ENCODE measurements at regions not wholly inside any gene's neighbourhood (a gene's known extent, or its start where the extent isn't known, plus 50 kb on each side); places are given as distances from the start of the nearest gene placed in this dataset.

DNA sequence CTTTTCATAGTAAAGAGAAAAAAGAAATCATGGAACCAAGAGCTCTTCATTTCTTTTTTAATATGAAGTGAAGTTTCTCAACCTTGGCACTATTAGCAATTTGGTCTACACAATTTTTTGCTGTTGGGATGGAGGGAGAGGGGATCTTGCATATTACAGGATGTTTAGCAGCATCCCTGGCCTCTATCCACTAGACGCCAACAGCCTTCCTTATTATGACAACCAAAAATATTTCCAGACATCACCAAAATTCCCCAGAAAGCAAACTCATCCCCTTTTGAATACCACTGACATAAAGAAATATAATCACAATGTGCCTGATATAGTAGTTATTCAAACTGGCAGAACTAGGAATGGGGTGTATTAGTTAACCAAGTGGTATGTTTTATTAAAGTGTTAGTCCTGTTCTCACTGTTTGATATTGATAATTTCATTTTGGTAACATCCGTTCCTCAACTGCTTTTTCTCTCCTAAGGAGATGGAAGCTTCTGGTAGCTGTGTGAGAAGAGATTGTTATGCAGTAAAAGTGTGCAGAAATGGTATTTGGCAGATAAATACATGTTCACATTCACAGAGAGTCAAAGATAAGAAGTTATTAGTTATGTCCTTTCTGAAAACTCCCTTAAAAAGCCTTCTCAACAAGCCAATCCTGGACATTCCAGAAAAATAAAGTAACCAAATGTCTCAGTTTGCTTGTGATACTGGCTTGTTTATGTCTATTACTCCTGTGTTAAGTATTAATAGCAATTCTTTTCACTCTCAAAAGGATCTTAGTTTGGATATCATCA is 699.9 kb downstream of the C12orf50 start:
- no peaks in the 10 kb centered on the region for H3K36me3 ChIP-seq (ENCODE audit: control insufficient read depth in 4 of 4, insufficient read depth in 4 of 4, low read length in 3 of 4)
- POLR2A ChIA-PET: no interaction called here
- H3K27me3 ChIP-seq (replicated peaks in 2 of 5; ENCODE audit: control insufficient read depth in 4 of 5, insufficient read depth in 5 of 5, low read length in 4 of 5): no peaks in the 10 kb centered on the region
- no peaks in the 10 kb centered on the region for H3K4me1 ChIP-seq (ENCODE audit: control extremely low read depth in 1 of 4, control insufficient read depth in 4 of 4, insufficient read depth in 4 of 4, low read length in 3 of 4)
- no peak for DNase-seq
- no peak overlapping the region for H3K4me3 ChIP-seq (ENCODE audit: control insufficient read depth in 1 of 7, extremely low read depth in 1 of 7, insufficient read depth in 4 of 7, low read depth in 2 of 7, low read length in 6 of 7)
- no peak overlapping the region for H3K27ac ChIP-seq (ENCODE audit: insufficient read depth in 1 of 2, low read depth in 1 of 2, low read length in 2 of 2, poor library complexity in 1 of 2, severe bottlenecking in 2 of 2)
- WGBS (ENCODE audit: insufficient coverage): no CpG with 5 or more reads among the region's 2 CpGs
- CTCF ChIA-PET: no interaction called here
- H3K9me3 ChIP-seq (ENCODE audit: control extremely low read depth in 1 of 5, control insufficient read depth in 4 of 5, insufficient read depth in 2 of 5, low read depth in 1 of 5, low read length in 4 of 5): no peaks in the 10 kb centered on the region

- POLR2A ChIA-PET: no interaction called here
- DNase-seq: no peak
- H3K27ac ChIP-seq (ENCODE audit: insufficient read depth in 1 of 2, low read depth in 1 of 2, low read length in 2 of 2, poor library complexity in 1 of 2, severe bottlenecking in 2 of 2): no peak overlapping the region
- no peaks in the 10 kb centered on the region for H3K36me3 ChIP-seq (ENCODE audit: control insufficient read depth in 4 of 4, insufficient read depth in 4 of 4, low read length in 3 of 4)
- no CpG with 5 or more reads among the region's 1 CpG for WGBS (ENCODE audit: insufficient coverage)
- H3K9me3 ChIP-seq (ENCODE audit: control extremely low read depth in 1 of 5, control insufficient read depth in 4 of 5, insufficient read depth in 2 of 5, low read depth in 1 of 5, low read length in 4 of 5): no peaks in the 10 kb centered on the region
- no peaks in the 10 kb centered on the region for H3K4me1 ChIP-seq (ENCODE audit: control extremely low read depth in 1 of 4, control insufficient read depth in 4 of 4, insufficient read depth in 4 of 4, low read length in 3 of 4)
- H3K4me3 ChIP-seq (ENCODE audit: control insufficient read depth in 1 of 7, extremely low read depth in 1 of 7, insufficient read depth in 4 of 7, low read depth in 2 of 7, low read length in 6 of 7): no peak overlapping the region
- H3K27me3 ChIP-seq (replicated peaks in 2 of 5; ENCODE audit: control insufficient read depth in 4 of 5, insufficient read depth in 5 of 5, low read length in 4 of 5): peaks cover 0 to 2% (median 0%) of the 10 kb centered on the region in 5 experiments
- CTCF ChIA-PET: no interaction called here
These were observed 705.8 kb downstream of the C12orf50 start for GRCh38 chr12:87323369-87323768.

DNA sequence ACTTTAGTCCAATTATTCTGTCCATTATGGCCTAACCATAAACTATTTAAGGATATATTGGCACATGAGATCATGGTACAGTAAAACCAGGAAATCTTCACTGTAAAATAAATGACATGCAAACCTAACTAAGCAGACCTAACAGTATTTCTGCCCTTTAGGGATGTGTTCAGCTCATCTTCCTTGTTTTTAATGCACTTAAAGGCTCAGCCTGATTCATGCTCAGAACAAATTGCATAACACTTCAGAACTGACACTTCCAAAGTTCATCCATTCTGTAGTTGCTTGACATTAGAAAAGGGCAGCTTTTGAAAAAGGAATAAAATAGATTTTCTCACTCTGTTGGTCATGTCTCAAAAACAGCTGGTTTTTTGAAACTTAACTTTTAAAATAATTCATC is 708.5 kb downstream of the C12orf50 start:
- no peak overlapping the region for H3K4me3 ChIP-seq (ENCODE audit: control insufficient read depth in 1 of 7, extremely low read depth in 1 of 7, insufficient read depth in 4 of 7, low read depth in 2 of 7, low read length in 6 of 7)
- POLR2A ChIA-PET: no interaction called here
- H3K27ac ChIP-seq (ENCODE audit: insufficient read depth in 1 of 2, low read depth in 1 of 2, low read length in 2 of 2, poor library complexity in 1 of 2, severe bottlenecking in 2 of 2): no peak overlapping the region
- peaks cover 0 to 2% (median 0%) of the 10 kb centered on the region in 5 experiments for H3K27me3 ChIP-seq (replicated peaks in 2 of 5; ENCODE audit: control insufficient read depth in 4 of 5, insufficient read depth in 5 of 5, low read length in 4 of 5)
- CTCF ChIA-PET: no interaction called here
- H3K4me1 ChIP-seq (ENCODE audit: control extremely low read depth in 1 of 4, control insufficient read depth in 4 of 4, insufficient read depth in 4 of 4, low read length in 3 of 4): no peaks in the 10 kb centered on the region
- H3K9me3 ChIP-seq (ENCODE audit: control extremely low read depth in 1 of 5, control insufficient read depth in 4 of 5, insufficient read depth in 2 of 5, low read depth in 1 of 5, low read length in 4 of 5): no peaks in the 10 kb centered on the region
- no peaks in the 10 kb centered on the region for H3K36me3 ChIP-seq (ENCODE audit: control insufficient read depth in 4 of 4, insufficient read depth in 4 of 4, low read length in 3 of 4)
- DNase-seq: no peak

DNA sequence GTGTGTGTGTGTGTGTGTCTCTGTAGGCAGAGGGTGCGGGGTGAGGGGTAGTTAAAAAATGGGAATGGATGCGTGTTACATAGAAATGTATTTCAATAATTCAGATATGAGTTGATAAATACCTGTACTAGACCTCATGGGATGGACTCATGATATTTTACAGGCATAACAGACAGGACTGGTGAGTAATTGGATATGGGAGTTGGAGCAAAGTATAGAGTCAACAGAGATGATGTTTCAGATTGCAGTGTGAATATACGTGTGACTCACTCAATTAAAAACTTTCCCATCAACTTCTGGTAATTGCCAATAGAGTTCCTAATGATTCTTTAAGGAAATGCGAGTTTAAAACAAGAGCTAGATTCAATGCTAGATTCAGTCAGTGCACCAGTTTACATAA is 711.9 kb downstream of the C12orf50 start:
- Histone ChIP-seq H3K27ac (ENCODE audit: insufficient read depth in 1 of 2, low read depth in 1 of 2, low read length in 2 of 2, poor library complexity in 1 of 2, severe bottlenecking in 2 of 2) (no peak overlapping the region), H3K4me1 (ENCODE audit: control extremely low read depth in 1 of 4, control insufficient read depth in 4 of 4, insufficient read depth in 4 of 4, low read length in 3 of 4) (no peaks in the 10 kb centered on the region), H3K27me3 (replicated peaks in 2 of 5; ENCODE audit: control insufficient read depth in 4 of 5, insufficient read depth in 5 of 5, low read length in 4 of 5) (no peaks in the 10 kb centered on the region), H3K36me3 (ENCODE audit: control insufficient read depth in 4 of 4, insufficient read depth in 4 of 4, low read length in 3 of 4) (no peaks in the 10 kb centered on the region), H3K9me3 (ENCODE audit: control extremely low read depth in 1 of 5, control insufficient read depth in 4 of 5, insufficient read depth in 2 of 5, low read depth in 1 of 5, low read length in 4 of 5) (no peaks in the 10 kb centered on the region), H3K4me3 (ENCODE audit: control insufficient read depth in 1 of 7, extremely low read depth in 1 of 7, insufficient read depth in 4 of 7, low read depth in 2 of 7, low read length in 6 of 7) (no peak overlapping the region)
- ChIA-PET CTCF (no interaction called here), POLR2A (no interaction called here)
- WGBS (ENCODE audit: insufficient coverage): 100% methylated on average over 1 of the region's 4 CpGs
- no peak for DNase-seq

- peak in 2 of 3 donors; percentile 22 to 45 for DNase-seq
- no peaks in the 10 kb centered on the region for H3K36me3 ChIP-seq (ENCODE audit: control insufficient read depth in 4 of 4, insufficient read depth in 4 of 4, low read length in 3 of 4)
- no CpG with 5 or more reads among the region's 1 CpG for WGBS (ENCODE audit: insufficient coverage)
- H3K27me3 ChIP-seq (replicated peaks in 2 of 5; ENCODE audit: control insufficient read depth in 4 of 5, insufficient read depth in 5 of 5, low read length in 4 of 5): no peaks in the 10 kb centered on the region
- POLR2A ChIA-PET: no interaction called here
- peaks cover 0 to 24% (median 16%) of the 10 kb centered on the region in 4 experiments for H3K4me1 ChIP-seq (ENCODE audit: control extremely low read depth in 1 of 4, control insufficient read depth in 4 of 4, insufficient read depth in 4 of 4, low read length in 3 of 4)
- peak overlapping the region in 2 of 7 experiments; percentile 14 to 15 for H3K4me3 ChIP-seq (ENCODE audit: control insufficient read depth in 1 of 7, extremely low read depth in 1 of 7, insufficient read depth in 4 of 7, low read depth in 2 of 7, low read length in 6 of 7)
- CTCF ChIA-PET: no interaction called here
- no peaks in the 10 kb centered on the region for H3K9me3 ChIP-seq (ENCODE audit: control extremely low read depth in 1 of 5, control insufficient read depth in 4 of 5, insufficient read depth in 2 of 5, low read depth in 1 of 5, low read length in 4 of 5)
- peak overlapping the region in 1 of 2 experiments; percentile 12 for H3K27ac ChIP-seq (ENCODE audit: insufficient read depth in 1 of 2, low read depth in 1 of 2, low read length in 2 of 2, poor library complexity in 1 of 2, severe bottlenecking in 2 of 2)
These were observed 718.0 kb downstream of the C12orf50 start for GRCh38 chr12:87311206-87311605.

DNA sequence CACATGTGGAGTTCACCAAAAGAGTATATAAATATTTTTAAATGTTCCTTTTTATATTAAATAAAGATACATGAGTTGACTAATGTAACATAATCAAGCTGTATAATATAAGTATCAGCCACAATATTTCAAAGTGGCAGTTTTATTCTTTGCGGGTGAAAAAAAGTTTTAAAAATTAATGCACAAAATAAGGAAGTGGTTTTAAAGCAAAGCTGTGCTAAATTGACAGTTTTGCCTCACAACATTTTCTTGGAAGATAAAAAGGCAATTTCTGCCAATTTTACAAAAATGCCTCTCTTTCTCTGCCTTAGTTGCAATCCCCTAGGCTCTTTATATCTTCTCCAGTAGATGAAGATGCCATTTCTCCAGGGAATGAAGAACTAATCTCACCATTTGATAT is 719.1 kb downstream of the C12orf50 start:
- H3K27me3 ChIP-seq (replicated peaks in 2 of 5; ENCODE audit: control insufficient read depth in 4 of 5, insufficient read depth in 5 of 5, low read length in 4 of 5): no peaks in the 10 kb centered on the region
- H3K9me3 ChIP-seq (ENCODE audit: control extremely low read depth in 1 of 5, control insufficient read depth in 4 of 5, insufficient read depth in 2 of 5, low read depth in 1 of 5, low read length in 4 of 5): no peaks in the 10 kb centered on the region
- POLR2A ChIA-PET: no interaction called here
- H3K4me1 ChIP-seq (ENCODE audit: control extremely low read depth in 1 of 4, control insufficient read depth in 4 of 4, insufficient read depth in 4 of 4, low read length in 3 of 4): peaks cover 0 to 24% (median 16%) of the 10 kb centered on the region in 4 experiments
- H3K4me3 ChIP-seq (ENCODE audit: control insufficient read depth in 1 of 7, extremely low read depth in 1 of 7, insufficient read depth in 4 of 7, low read depth in 2 of 7, low read length in 6 of 7): no peak overlapping the region
- CTCF ChIA-PET: no interaction called here
- no CpG with 5 or more reads among the region's 1 CpG for WGBS (ENCODE audit: insufficient coverage)
- DNase-seq: peak in 2 of 3 donors; percentile 46 to 65
- H3K27ac ChIP-seq (ENCODE audit: insufficient read depth in 1 of 2, low read depth in 1 of 2, low read length in 2 of 2, poor library complexity in 1 of 2, severe bottlenecking in 2 of 2): no peak overlapping the region
- no peaks in the 10 kb centered on the region for H3K36me3 ChIP-seq (ENCODE audit: control insufficient read depth in 4 of 4, insufficient read depth in 4 of 4, low read length in 3 of 4)

- Histone ChIP-seq H3K27ac (ENCODE audit: insufficient read depth in 1 of 2, low read depth in 1 of 2, low read length in 2 of 2, poor library complexity in 1 of 2, severe bottlenecking in 2 of 2) (no peak overlapping the region), H3K4me3 (ENCODE audit: control insufficient read depth in 1 of 7, extremely low read depth in 1 of 7, insufficient read depth in 4 of 7, low read depth in 2 of 7, low read length in 6 of 7) (no peak overlapping the region), H3K27me3 (replicated peaks in 2 of 5; ENCODE audit: control insufficient read depth in 4 of 5, insufficient read depth in 5 of 5, low read length in 4 of 5) (no peaks in the 10 kb centered on the region), H3K4me1 (ENCODE audit: control extremely low read depth in 1 of 4, control insufficient read depth in 4 of 4, insufficient read depth in 4 of 4, low read length in 3 of 4) (peaks cover 0 to 9% (median 3%) of the 10 kb centered on the region in 4 experiments), H3K9me3 (ENCODE audit: control extremely low read depth in 1 of 5, control insufficient read depth in 4 of 5, insufficient read depth in 2 of 5, low read depth in 1 of 5, low read length in 4 of 5) (no peaks in the 10 kb centered on the region), H3K36me3 (ENCODE audit: control insufficient read depth in 4 of 4, insufficient read depth in 4 of 4, low read length in 3 of 4) (no peaks in the 10 kb centered on the region)
- ChIA-PET POLR2A (no interaction called here), CTCF (no interaction called here)
- peak in 1 of 3 donors; percentile 6 for DNase-seq
These were observed 723.7 kb downstream of the C12orf50 start for GRCh38 chr12:87305481-87305880.

Measured in common myeloid progenitor, CD34-positive (primary cell).